GM12865 (cell line): ENCODE measurements at regions not wholly inside any gene's neighbourhood (a gene's known extent, or its start where the extent isn't known, plus 50 kb on each side); places are given as distances from the start of the nearest gene placed in this dataset.

Experiments
- DNase-seq: peaks from one replicate; pipeline ENCODE4 v3.0.0; 2010; ENCODE audit warnings: low read depth
- H3K4me3 ChIP-seq: 2 replicates; pipeline ENCODE4 v1.5.1; 2011; ENCODE audit warnings: mild to moderate bottlenecking, low read depth, low read length, control low read depth
- CTCF ChIP-seq: IDR thresholded peaks from 2 replicates; pipeline ENCODE4 v1.5.1; 2011; ENCODE audit warnings: low read length, control low read depth, low read depth, inconsistent platforms; ENCODE audit not compliant: insufficient read depth; ENCODE audit errors: missing control alignments

- no peak for TF ChIP-seq CTCF
- no peak overlapping the region for H3K4me3 ChIP-seq
- DNase-seq: no peak
Measured at GRCh38 chr3:55197021-55197420, 269.2 kb upstream of the LRTM1 start.

GRCh38 chr3:55196495-55196894 is 268.6 kb upstream of the LRTM1 start:
- no peak overlapping the region for H3K4me3 ChIP-seq
- no peak for TF ChIP-seq CTCF
- no peak for DNase-seq

GRCh38 chr3:55194376-55194775 is 266.5 kb upstream of the LRTM1 start:
- no peak overlapping the region for H3K4me3 ChIP-seq
- no peak for TF ChIP-seq CTCF

GRCh38 chr3:55191911-55192775 is 264.3 kb upstream of the LRTM1 start:
- TF ChIP-seq CTCF: no peak
- H3K4me3 ChIP-seq: no peak overlapping the region
- no peak for DNase-seq

More at GRCh38 chr3:55194376-55194775, 266.5 kb upstream of the LRTM1 start:
- no peak for DNase-seq

- DNase-seq: no peak
- H3K4me3 ChIP-seq: no peak overlapping the region
- no peak for TF ChIP-seq CTCF
Measured at GRCh38 chr3:55190331-55190730, 262.5 kb upstream of the LRTM1 start.

- H3K4me3 ChIP-seq: no peak overlapping the region
- no peak for TF ChIP-seq CTCF
- DNase-seq: no peak
Measured at GRCh38 chr3:55189359-55189801, 261.5 kb upstream of the LRTM1 start.
